ENCODE measurements at regions not wholly inside any gene's neighbourhood (a gene's known extent, or its start where the extent isn't known, plus 50 kb on each side); places are given as distances from the start of the nearest gene placed in this dataset.
"Not testable (repeated sequence)": the region's sequence is repeated elsewhere in the genome, so short reads cannot be mapped to it uniquely, and the experiment has no call there.

DNA sequence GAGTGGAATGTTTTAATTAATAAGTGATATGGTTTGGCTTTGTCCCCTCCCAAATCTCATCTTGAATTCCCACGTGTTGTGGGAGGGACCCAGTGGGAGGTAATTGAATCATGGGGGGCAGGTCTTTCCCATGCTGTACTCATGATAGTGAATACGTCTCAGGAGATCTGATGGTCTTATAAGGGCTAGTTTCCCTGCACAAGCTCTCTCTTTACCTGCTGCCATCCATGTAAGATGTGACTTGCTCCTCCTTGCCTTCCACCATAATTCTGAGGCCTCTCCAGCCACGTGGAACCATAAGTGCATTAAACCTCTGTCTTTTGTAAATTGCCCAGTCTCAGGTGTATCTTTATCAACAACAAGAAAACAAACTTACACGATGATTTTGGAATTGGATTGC is 734.5 kb upstream of the BCHE start:
- TF ChIP-seq, protein P1, sequence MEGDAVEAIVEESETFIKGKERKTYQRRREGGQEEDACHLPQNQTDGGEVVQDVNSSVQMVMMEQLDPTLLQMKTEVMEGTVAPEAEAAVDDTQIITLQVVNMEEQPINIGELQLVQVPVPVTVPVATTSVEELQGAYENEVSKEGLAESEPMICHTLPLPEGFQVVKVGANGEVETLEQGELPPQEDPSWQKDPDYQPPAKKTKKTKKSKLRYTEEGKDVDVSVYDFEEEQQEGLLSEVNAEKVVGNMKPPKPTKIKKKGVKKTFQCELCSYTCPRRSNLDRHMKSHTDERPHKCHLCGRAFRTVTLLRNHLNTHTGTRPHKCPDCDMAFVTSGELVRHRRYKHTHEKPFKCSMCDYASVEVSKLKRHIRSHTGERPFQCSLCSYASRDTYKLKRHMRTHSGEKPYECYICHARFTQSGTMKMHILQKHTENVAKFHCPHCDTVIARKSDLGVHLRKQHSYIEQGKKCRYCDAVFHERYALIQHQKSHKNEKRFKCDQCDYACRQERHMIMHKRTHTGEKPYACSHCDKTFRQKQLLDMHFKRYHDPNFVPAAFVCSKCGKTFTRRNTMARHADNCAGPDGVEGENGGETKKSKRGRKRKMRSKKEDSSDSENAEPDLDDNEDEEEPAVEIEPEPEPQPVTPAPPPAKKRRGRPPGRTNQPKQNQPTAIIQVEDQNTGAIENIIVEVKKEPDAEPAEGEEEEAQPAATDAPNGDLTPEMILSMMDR (IDR thresholded peaks at IDR 0.05): not testable (repeated sequence)
- TF ChIP-seq EZH2 (IDR thresholded peaks at IDR 0.05; ENCODE audit: borderline replicate concordance, insufficient read depth, low read depth, low read length, poor library complexity, severe bottlenecking): not testable (repeated sequence)
